SJCRH30 (cell line): ENCODE measurements at regions not wholly inside any gene's neighbourhood (a gene's known extent, or its start where the extent isn't known, plus 50 kb on each side); places are given as distances from the start of the nearest gene placed in this dataset.

ENCODE experiments used
- DNase-seq, 2 experiments: peaks; one replicate each; pipeline ENCODE4 v3.0.0-alpha.2; 2015 to 2020
- H3K27ac ChIP-seq: fragments of 250-450 bp; sonication (Bioruptor Pico); 2 replicates; pipeline ENCODE4 v1.5.1; 2020; ENCODE audit warnings: mild to moderate bottlenecking, moderate library complexity
- H3K27me3 ChIP-seq: fragments of 250-450 bp; sonication (Bioruptor Pico); 2 replicates; pipeline ENCODE4 v1.5.1; 2020; ENCODE audit warnings: mild to moderate bottlenecking, moderate library complexity
- H3K36me3 ChIP-seq: fragments of 250-450 bp; sonication (Bioruptor Pico); 2 replicates; pipeline ENCODE4 v1.5.1; 2020; ENCODE audit warnings: mild to moderate bottlenecking, moderate library complexity
- H3K4me1 ChIP-seq: fragments of 250-450 bp; sonication (Bioruptor Pico); 2 replicates; pipeline ENCODE4 v1.5.1; 2020; ENCODE audit warnings: mild to moderate bottlenecking, moderate library complexity
- H3K4me3 ChIP-seq: fragments of 250-450 bp; sonication (Bioruptor Pico); 2 replicates; pipeline ENCODE4 v1.5.1; 2020; ENCODE audit warnings: mild to moderate bottlenecking, moderate library complexity
- H3K9me3 ChIP-seq: fragments of 250-450 bp; sonication (Bioruptor Pico); replicated peaks from 2 replicates; pipeline ENCODE4 v1.5.1; 2020; ENCODE audit warnings: mild to moderate bottlenecking, moderate library complexity

DNA sequence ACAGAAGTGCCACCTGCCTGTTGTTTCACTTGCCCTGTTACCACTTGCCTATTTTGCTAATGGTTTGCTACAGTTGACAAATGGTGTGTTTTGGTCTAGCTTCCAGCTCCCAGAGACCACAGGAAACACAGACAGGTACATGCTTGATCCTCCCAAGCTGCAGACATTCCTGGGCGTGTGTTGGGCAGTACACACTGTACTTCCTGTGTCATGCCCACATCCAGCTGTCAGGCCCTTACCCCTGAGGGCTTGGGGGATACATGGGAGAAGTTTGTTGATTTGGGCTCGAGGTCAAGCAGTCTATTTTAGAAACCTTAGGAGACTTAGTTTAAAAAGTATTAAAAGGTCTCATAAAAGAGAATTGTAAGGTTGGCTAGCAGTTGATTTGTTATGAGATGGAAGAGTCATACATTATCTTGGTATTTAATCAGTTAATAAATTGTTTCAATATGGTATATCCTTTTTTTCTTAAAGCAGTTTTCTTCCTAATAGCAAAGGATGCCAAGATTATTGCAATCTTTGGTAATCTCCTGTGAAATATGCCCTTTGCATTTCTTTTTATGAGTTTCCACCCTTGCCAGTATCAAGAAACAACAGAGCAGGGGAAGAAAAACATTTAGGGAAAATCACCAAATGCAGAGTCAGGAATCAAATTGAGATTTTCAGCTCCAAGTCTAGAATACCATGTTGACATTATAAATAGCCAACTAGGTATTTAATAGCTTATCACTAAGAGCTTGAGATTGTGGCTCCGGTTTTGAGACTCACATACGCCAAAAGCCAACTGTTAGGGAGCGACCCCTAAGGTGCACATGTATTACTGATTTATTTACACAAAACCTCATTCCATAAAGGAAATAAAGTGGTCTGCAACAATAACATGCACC lies 52.3 kb upstream of the CD180 start:
- H3K27ac ChIP-seq, result peak overlapping the region; percentile 16; the same call in 1 of the 2 replicates
- no peaks in the 10 kb centered on the region for H3K27me3 ChIP-seq
- DNase-seq, result peak; percentile 60 to 71

DNA sequence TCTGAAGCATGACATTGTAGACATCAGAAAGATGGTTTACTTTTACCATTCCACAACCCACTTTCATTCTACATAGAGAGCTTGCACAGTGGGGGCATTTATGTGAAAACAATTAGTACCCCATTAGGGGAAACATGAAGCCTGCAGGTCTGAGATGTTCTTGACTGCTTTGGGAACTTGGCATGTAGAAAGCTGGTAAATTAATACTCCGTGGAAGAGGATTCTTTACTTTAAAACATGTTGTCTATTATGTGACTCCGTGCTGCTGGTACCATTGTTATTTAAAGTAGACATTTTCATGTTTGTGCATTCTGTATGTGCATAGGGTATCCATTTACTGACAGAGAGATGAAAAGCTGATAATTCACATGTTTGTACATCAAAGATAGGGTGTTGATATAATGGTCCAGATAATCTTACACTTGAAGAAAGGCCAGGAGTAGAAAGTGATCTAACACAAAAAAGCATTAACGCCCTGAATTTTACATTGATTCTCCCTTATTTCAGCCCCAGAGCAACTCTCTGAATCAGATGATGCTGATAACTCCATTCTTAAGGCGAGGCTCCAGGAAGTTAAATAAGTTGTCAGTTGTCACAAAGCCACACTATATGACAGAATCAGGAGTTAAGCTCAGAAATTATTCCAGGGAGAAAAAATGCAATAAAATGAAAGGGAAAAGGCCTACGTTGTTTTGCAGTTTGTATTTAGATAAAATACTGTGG lies 50.1 kb upstream of the CD180 start:
- H3K9me3 ChIP-seq, result no peaks in the 10 kb centered on the region

More for the DNA sequence above, 52.3 kb upstream of the CD180 start:
- H3K9me3 ChIP-seq, result no peaks in the 10 kb centered on the region
- no peak overlapping the region for H3K4me3 ChIP-seq
- no peaks in the 10 kb centered on the region for H3K36me3 ChIP-seq
- peaks cover 15% of the 10 kb centered on the region for H3K4me1 ChIP-seq

More for the DNA sequence above, 50.1 kb upstream of the CD180 start:
- Histone ChIP-seq H3K36me3 (no peaks in the 10 kb centered on the region), H3K27ac (no peak overlapping the region), H3K27me3 (no peaks in the 10 kb centered on the region), H3K4me1 (peaks cover 15% of the 10 kb centered on the region), H3K4me3 (no peak overlapping the region)
- no peak for DNase-seq
